Spleen (tissue), 11 donors: ENCODE measurements at regions not wholly inside any gene's neighbourhood (a gene's known extent, or its start where the extent isn't known, plus 50 kb on each side); places are given as distances from the start of the nearest gene placed in this dataset.

Source experiments
- DNase-seq: peaks from one replicate; pipeline ENCODE4 v3.0.0-alpha.2; 2020
- H3K27ac ChIP-seq, 8 donors: fragments of 200-600 bp; sonication (generic) in 7 of 8; 1 replicate in 4 of 8; 2 replicates in 4 of 8; pipeline versions ENCODE4 v1.5.0 to v1.8.0; 2016 to 2021; ENCODE audit warnings: inconsistent platforms in 4 of 8, mild to moderate bottlenecking in 4 of 8, moderate library complexity in 1 of 8
- H3K27me3 ChIP-seq, 7 donors: fragments of 200-600 bp; sonication (generic) in 6 of 7; replicated peaks in 1 of 7; 1 replicate in 4 of 7; 2 replicates in 3 of 7; pipeline versions ENCODE4 v1.5.0 to v1.8.0; 2016 to 2021; ENCODE audit warnings: inconsistent platforms in 3 of 7, mild to moderate bottlenecking in 1 of 7
- H3K36me3 ChIP-seq, 6 donors: fragments of 200-600 bp; sonication (generic) in 5 of 6; 1 replicate in 4 of 6; 2 replicates in 2 of 6; pipeline versions ENCODE4 v1.5.0 to v1.8.0; 2016 to 2021; ENCODE audit warnings: inconsistent platforms in 2 of 6
- H3K4me1 ChIP-seq, 6 donors: fragments of 200-600 bp; sonication (generic) in 5 of 6; 1 replicate in 3 of 6; 2 replicates in 3 of 6; pipeline versions ENCODE4 v1.5.0 to v1.8.0; 2016 to 2021; ENCODE audit warnings: inconsistent platforms in 3 of 6
- H3K4me3 ChIP-seq, 8 donors: fragments of 200-600 bp; sonication (generic) in 7 of 8; 1 replicate in 4 of 8; 2 replicates in 4 of 8; pipeline versions ENCODE4 v1.5.0 to v1.8.0; 2016 to 2021; ENCODE audit warnings: inconsistent platforms in 4 of 8, mild to moderate bottlenecking in 4 of 8, moderate library complexity in 2 of 8
- H3K9me3 ChIP-seq, 8 donors: fragments of 200-600 bp; sonication (generic) in 7 of 8; 1 replicate in 4 of 8; 2 replicates in 4 of 8; pipeline versions ENCODE4 v1.5.0 to v1.8.0; 2016 to 2021; ENCODE audit warnings: inconsistent platforms in 4 of 8
- POLR2A ChIP-seq, 3 donors: fragments of 450-650 bp; IDR thresholded peaks; one replicate each; pipeline ENCODE4 v1.5.1; 2017; ENCODE audit warnings: antibody characterized with exemption in 3 of 3, mild to moderate bottlenecking in 1 of 3
- POLR2AphosphoS5 ChIP-seq, 3 donors: sonication (generic); formaldehyde crosslinking; IDR thresholded peaks; one replicate each; pipeline ENCODE4 v1.5.1; 2017; ENCODE audit warnings: antibody characterized with exemption in 3 of 3
- WGBS, 5 donors: extraction: QIAGEN DNeasy Blood & Tissue Kit in 3 of 5; methylation state at CpG; one replicate each; pipeline versions ENCODE4 v1.1.5 to v1.1.7; 2013 to 2018; 5-methylcytosine and 5-hydroxymethylcytosine counted together
- intact Hi-C: fragments of 100-400 bp; cut with DNase I; formaldehyde crosslinking; loops from one replicate; pipeline ENCODE4 v1.15.0; 2023; ENCODE audit warnings: low total_unique reads
- TF ChIP-seq, protein P1 (sequence below), 11 experiments: fragments of 200-600 bp in 7 of 11; fragments of 450-650 bp in 4 of 11; sonication (generic) in 4 of 11; IDR thresholded peaks in 8 of 11; conservative IDR thresholded peaks in 3 of 11; 1 replicate in 7 of 11; 2 replicates in 4 of 11; pipeline versions ENCODE4 v1.4.0 to v1.8.0; 2016 to 2021; ENCODE audit warnings: antibody characterized with exemption in 11 of 11, inconsistent platforms in 4 of 11, mild to moderate bottlenecking in 1 of 11
- donor health status: healthy with polysubstance abuse.
- donor health status: DM: no; HTN: no; CAD: no; lungs with moderate emphysema.
- donor health status: DM: no; HTN: no; CAD: no.
- donor health status: Bipolar disorder and iron deficiency.
- donor health status: healthy.
- donor health status: DM: no; HTN: no; CAD: no.
- donor health status: DM: yes; HTN: yes; CAD: no.

DNA sequence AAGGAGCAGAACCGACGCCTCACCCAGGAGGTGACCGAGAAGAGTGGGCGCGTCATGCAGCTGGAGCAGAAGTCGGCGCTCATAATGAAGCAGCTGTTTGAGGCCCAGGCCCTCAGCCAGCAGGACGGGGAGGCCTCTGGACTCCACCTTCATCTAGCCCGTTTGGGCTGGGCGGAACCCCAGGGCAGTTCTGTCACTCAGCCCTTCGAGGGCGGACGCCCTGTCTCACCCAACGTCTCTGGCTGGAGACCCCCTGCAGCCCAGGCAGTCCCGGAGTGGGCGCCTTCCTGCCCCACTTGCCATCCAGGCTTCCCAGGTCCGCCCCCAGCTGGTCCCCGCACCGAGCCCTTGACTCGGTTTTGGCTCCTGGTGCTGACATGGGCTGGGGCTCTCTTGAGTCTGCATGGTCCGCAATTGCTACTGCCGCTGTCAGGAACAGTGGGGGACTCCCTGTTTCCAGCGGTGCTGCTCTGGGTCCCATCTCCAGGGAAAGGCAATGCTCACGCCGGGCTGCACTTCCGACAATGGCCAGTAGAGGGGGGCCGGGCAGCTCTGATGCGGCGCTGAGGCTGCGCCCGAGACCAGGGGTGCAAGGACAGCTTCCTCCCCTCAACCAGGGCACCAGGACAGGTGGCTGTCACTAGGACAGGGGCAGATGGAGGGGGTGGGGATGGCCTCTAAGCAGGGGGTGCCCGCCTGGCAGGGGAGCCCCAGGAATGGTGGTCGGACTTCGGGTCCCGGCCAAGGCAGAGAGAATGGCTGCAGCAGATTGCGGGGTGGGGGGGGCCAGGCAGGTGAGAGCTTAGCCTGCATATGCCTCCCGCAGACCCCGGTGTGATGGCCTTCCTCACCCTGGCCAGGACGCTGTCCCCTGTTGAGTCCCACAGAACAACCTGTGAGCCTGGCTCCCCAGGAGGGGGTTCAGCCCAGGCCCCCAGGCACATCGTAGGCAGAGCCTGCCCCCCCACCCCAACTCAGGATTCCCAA lies 71.2 kb upstream of the KCTD7 start:
- 57 to 77% (median 63%) methylated on average over 27 to 40 of the region's 40 CpGs for WGBS, 5 donors
- H3K4me1 ChIP-seq: peaks cover 0 to 42% (median 15%) of the 10 kb centered on the region in 6 donors
- intact Hi-C loops: no loop called here
- no peaks in the 10 kb centered on the region for H3K27me3 ChIP-seq
- peak overlapping the region in 1 of 8 donors; percentile 31 for H3K4me3 ChIP-seq
- DNase-seq: peak; percentile 93
- H3K36me3 ChIP-seq: peaks cover 0 to 97% (median 54%) of the 10 kb centered on the region in 6 donors
- H3K9me3 ChIP-seq: no peaks in the 10 kb centered on the region
- TF ChIP-seq, protein P1, sequence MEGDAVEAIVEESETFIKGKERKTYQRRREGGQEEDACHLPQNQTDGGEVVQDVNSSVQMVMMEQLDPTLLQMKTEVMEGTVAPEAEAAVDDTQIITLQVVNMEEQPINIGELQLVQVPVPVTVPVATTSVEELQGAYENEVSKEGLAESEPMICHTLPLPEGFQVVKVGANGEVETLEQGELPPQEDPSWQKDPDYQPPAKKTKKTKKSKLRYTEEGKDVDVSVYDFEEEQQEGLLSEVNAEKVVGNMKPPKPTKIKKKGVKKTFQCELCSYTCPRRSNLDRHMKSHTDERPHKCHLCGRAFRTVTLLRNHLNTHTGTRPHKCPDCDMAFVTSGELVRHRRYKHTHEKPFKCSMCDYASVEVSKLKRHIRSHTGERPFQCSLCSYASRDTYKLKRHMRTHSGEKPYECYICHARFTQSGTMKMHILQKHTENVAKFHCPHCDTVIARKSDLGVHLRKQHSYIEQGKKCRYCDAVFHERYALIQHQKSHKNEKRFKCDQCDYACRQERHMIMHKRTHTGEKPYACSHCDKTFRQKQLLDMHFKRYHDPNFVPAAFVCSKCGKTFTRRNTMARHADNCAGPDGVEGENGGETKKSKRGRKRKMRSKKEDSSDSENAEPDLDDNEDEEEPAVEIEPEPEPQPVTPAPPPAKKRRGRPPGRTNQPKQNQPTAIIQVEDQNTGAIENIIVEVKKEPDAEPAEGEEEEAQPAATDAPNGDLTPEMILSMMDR (IDR thresholded peaks at IDR 0.05 in 8 of 11, conservative IDR thresholded peaks at IDR 0.05 in 3 of 11): peak; percentile 89 to 98 (median 96)
- no peak for TF ChIP-seq POLR2A (IDR thresholded peaks at IDR 0.05)
- peak; percentile 64 to 75 (median 66) for TF ChIP-seq POLR2AphosphoS5 (IDR thresholded peaks at IDR 0.05)
- no peak overlapping the region for H3K27ac ChIP-seq

DNA sequence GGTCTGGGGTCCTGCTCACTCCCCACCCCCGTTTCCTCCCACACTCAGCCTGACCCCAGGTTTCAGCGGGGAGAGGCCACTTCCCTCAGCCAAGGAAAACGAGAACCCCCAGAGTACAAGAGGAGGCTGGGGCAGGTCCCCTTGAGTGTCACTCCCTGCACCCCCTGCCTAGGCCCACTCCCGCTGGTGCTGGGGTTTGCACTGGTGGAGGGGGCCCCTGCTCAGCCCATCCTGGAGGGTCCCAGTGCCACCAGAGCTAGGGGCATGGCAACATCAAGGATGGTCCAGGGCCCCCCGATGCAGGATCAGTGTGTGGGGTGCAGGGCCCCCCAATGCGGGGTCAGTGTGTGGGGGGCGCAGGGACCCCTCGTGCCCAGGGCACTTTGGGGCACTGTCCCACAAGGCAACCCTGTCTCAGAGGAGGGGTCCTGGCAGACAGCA lies 70.5 kb upstream of the KCTD7 start:
- H3K4me3 ChIP-seq: no peak overlapping the region
- no peak for DNase-seq
- no peaks in the 10 kb centered on the region for H3K9me3 ChIP-seq
- H3K27ac ChIP-seq: peak overlapping the region in 1 of 8 donors; percentile 28
- no peaks in the 10 kb centered on the region for H3K27me3 ChIP-seq
- WGBS, 5 donors: 76 to 83% (median 80%) methylated on average over 4 to 8 of the region's 8 CpGs; no CpG with 5 or more reads in 1 of the 5 donors
- intact Hi-C loops: no loop called here
- no peak for TF ChIP-seq POLR2AphosphoS5 (IDR thresholded peaks at IDR 0.05)
- TF ChIP-seq POLR2A (IDR thresholded peaks at IDR 0.05): no peak
- TF ChIP-seq, protein P1 (IDR thresholded peaks at IDR 0.05 in 8 of 11, conservative IDR thresholded peaks at IDR 0.05 in 3 of 11): no peak
- peaks cover 0 to 42% (median 15%) of the 10 kb centered on the region in 6 donors for H3K4me1 ChIP-seq
- H3K36me3 ChIP-seq: peaks cover 0 to 93% (median 47%) of the 10 kb centered on the region in 6 donors

DNA sequence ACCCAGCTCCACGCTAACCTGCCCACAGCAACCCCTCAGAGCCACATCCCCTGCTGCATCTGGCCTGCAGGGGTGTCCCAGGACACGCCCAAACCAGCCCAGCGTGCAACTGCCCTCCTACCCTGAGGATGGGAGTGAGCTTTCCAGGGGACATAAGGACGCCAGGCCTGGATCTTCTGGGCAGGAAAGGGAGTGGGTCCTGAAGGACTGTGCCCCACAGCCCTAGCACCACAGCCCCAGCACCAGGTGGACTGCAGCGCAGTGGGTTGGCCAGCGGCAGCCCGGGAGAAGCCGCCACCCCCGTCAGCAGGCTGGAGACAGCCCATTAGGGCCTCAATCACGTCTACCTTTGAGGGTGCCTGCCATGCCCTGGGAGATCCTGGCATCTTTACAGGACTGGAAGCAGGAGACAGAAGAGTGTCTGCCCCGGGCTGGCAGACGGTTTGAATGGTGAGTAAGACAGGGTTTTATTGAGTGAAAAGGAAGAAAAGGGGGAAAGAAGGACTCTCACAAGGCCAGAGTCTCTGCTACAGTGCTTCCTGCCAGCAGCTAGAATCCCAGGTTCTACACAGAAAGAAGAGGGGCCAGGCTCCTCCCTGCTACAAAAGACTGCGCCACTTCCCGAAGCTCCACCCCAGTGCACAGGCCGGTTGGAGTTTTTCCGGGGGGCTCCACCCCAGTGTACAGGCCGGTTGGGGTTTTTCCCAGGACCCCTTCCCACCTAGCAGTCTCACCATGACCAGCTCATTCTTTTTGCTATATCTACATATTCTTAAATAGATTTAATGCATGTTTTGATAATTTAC lies 69.8 kb upstream of the KCTD7 start:
- Histone ChIP-seq H3K36me3 (peaks cover 0 to 89% (median 42%) of the 10 kb centered on the region in 6 donors), H3K4me3 (no peak overlapping the region), H3K4me1 (peaks cover 0 to 42% (median 15%) of the 10 kb centered on the region in 6 donors), H3K9me3 (no peaks in the 10 kb centered on the region), H3K27me3 (no peaks in the 10 kb centered on the region), H3K27ac (peak overlapping the region in 4 of 8 donors; percentile 5 to 49 (median 32))
- intact Hi-C loops: no loop called here
- WGBS, 5 donors: 74 to 82% (median 75%) methylated on average over 14 to 17 of the region's 17 CpGs
- DNase-seq: no peak
- TF ChIP-seq, protein P1 (IDR thresholded peaks at IDR 0.05 in 8 of 11, conservative IDR thresholded peaks at IDR 0.05 in 3 of 11): no peak
- no peak for TF ChIP-seq POLR2A (IDR thresholded peaks at IDR 0.05)
- no peak for TF ChIP-seq POLR2AphosphoS5 (IDR thresholded peaks at IDR 0.05)
